Left hindlimb (tissue), 1 donor: ENCODE measurements at regions not wholly inside any gene's neighbourhood (a gene's known extent, or its start where the extent isn't known, plus 50 kb on each side); places are given as distances from the start of the nearest gene placed in this dataset.

Experiments
- DNase-seq: peaks from one replicate; pipeline ENCODE4 v3.0.0-alpha.2; 2018

- DNase-seq: no peak
Measured at GRCh38 chr6:140931581-140931980, 1201.1 kb upstream of the GJE1 start.

- no peak for DNase-seq
Measured at GRCh38 chr6:140929121-140929520, 1203.6 kb upstream of the GJE1 start.

GRCh38 chr6:140923048-140923447, 1209.7 kb upstream of the GJE1 start:
- DNase-seq: no peak

DNA sequence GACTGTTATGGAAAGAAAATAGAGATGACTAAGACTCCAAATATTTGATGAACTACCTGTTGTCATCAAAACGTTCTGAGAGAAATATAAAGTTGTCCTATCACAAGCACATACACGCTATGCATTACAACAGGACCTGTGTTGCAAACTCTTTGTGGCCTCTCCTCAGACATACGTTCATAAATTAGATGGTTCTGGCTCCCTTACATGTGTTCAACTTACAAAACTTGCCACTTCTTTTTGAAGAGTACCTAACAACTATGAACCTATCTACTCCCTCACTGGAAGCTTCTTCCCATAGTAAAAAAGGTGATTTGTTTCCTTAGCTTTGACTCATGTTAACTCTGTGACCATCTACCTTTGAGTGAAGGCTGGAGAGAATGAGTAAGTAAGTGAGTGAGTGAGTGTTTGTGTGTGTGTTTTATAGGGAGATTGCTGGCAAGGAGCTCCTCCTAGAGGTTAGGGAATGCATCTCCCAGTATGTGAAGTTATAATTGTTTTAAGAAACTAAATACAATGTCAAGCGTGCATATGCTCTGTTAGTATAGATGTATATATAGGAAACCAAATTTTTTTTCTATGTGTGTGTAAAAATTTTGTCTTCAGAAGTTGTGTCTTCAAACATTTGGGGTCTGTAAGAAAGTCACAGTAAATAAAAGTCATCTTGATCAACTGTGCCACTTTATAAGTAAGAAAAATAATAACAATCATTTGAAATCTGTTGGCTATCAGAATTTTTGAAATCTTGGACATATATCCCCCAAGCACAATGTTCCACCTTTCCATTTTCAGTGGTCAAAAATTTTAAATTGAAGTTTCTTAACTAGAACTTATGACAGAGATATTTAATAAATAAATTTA, 1211.1 kb upstream of the GJE1 start:
- DNase-seq: no peak

DNA sequence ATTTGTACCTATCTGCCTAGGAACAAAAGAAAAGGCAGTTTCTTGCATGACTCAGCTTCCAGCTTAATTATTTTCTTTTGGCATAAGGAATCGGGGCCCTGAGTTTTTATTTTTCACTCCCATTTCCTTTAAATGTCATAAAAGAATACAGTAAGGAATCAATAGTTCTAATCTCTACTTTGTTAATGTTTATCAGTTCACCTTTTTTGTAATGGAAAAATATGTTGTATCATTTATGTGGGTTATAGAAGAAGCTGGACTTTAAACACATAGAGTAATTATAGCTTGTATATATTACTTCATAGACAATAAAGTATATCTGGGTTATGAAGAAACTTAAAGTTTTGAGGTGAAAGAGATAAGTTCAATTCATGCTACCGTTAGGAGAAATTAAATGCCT, 1214.8 kb upstream of the GJE1 start:
- DNase-seq: no peak

DNA sequence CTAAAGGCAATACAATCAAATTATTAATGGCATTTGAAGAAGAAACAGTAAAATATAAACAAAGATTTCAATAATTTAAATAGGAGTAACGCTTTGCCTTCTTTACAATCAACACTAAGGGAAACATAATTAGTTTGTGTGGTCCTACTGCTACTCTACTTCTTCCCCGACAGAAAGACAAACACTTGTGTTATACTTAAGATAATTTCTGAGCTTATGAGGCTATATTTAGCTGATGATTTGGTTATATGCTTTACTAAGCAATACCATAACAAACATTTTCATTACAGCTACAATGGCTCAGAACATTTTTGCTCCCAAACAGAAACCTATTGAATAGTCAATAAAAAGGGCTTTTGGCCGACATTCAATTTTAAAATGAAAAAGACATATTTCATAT, 1217.2 kb upstream of the GJE1 start:
- DNase-seq: no peak

- no peak for DNase-seq
Measured at GRCh38 chr6:140915103-140915502, 1217.6 kb upstream of the GJE1 start.

- DNase-seq: no peak
Measured at GRCh38 chr6:140912686-140913085, 1220.0 kb upstream of the GJE1 start.

DNA sequence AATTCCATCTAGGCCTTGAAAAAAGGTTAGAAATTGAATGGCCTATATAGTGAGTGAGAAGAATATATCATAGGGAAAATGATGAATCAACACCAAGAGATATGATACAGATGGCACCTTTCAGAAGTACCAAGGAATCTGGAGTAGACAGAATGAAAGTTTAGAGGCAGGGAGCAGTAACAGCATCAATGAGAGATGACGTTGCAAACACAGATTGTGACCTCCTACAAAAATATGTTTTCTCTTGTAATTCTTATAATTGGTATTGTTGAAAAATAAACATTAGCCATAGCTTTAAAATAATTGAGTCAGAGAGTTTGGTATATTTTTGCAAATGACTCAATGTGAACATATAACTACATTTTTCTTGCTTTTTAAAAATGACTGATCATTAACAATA, 1223.1 kb upstream of the GJE1 start:
- no peak for DNase-seq

GRCh38 chr6:140909156-140909555, 1223.6 kb upstream of the GJE1 start:
- DNase-seq: no peak

DNA sequence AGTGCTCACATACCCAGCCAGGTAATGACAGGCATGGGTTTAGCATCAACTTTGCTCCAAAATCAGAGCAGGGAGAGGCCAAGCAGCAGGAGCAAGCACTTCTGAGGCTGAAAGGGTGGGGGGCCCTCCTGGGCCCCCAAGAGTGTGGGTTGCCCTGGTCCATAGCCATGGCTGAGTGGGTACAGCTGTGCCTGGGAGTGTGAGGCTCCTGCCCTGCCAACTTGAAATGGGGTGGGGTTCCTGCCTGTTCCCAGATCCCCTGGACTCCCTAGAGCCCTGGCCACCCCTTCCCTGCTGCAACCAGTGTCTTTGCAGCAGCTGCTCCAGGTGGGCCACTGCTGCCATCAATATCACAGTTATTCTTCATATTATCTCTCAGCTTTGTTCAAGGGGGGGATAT, 1224.2 kb upstream of the GJE1 start:
- DNase-seq: no peak

GRCh38 chr6:140907235-140907634, 1225.5 kb upstream of the GJE1 start:
- no peak for DNase-seq

DNA sequence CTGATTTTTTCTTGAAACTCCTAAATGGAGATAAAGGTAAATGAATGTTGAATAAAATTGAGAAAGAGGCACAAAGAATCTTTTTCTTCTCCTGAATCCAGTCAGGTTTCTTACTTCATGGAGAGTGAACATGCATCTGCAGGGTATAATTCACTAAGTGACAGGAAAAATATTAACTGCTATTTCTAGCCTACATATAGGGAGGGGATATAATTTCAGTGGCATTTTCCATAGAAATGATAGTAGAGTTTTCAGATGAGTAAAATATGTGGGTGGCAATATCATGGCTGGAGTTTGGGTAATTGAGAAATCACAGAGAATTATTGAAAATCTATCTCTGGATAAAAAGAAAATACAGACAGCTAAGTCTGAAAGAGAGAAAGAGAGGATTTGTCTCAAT, 1227.0 kb upstream of the GJE1 start:
- DNase-seq: no peak

DNA sequence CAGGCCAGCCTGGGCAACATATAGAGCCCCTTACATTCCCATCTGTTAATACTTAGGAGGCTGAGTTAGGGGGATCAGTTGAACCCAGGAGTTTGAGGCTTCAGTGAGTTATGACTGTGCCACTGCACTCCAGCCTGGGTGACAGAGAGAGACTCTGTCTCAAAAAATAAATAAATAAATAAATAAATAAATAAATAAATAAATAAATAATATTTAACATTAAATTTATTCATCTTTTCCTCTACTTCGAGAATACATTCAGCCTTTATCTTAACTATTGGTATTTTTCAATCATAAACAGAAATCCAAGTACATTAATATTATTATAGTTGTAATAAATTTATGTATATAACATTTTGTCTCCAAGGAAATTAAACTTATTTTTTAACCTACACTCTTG, 1227.7 kb upstream of the GJE1 start:
- no peak for DNase-seq

DNA sequence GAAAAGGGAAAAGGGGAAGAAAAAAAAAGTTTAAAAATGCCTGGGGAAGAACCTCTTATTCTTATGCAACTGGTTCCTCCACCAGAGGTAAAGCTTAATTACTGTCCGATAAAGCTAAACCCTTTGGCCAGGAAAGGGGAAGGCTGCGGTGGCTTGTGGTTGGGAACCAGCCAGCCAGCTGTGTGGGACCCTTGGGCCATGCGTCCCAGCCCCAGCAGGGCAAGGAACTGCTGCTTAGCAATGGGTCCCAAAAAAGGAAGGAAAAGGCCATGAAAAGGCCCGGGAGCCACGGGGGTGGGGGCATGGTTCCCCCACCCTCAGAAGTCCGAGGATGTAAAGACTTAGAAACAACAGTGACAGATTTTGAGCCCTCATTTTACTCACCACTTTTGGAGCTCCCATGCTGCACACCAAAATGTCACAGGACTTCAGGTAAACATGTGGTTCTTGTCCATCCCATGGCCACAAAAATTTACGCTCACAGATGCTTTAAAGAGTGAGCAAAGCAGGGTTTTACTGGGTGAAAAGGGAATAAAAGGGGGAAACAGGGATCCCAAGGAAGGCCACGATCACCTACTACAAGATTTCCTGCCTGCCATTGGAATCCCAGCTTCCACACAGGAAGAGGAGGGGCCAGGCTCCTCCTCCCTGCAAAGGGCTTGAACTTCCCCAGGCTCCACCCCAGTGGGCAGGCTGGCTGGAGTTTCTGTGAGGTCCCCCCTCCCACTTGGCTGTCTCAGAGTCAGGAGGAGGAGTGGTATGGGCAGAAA, 1234.7 kb upstream of the GJE1 start:
- DNase-seq: no peak

DNA sequence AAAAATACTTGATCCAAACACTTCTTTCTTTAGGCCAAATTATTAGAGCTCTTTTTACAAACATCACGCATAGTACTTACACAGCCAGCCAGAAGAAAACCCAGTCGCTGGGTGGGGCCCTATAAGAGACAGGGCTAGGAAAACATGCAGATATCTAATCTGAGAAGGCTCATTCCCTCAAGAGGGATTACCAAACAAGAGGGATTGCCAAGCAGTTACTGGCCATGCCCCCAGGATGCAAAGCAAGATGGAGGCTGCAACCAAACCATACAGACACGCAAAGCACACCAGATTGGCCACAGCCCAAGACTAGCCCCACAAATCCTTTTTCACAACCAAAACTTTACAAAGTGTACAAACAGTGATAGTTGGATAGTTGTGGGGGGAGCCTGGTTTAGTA, 1235.4 kb upstream of the GJE1 start:
- DNase-seq: no peak

DNA sequence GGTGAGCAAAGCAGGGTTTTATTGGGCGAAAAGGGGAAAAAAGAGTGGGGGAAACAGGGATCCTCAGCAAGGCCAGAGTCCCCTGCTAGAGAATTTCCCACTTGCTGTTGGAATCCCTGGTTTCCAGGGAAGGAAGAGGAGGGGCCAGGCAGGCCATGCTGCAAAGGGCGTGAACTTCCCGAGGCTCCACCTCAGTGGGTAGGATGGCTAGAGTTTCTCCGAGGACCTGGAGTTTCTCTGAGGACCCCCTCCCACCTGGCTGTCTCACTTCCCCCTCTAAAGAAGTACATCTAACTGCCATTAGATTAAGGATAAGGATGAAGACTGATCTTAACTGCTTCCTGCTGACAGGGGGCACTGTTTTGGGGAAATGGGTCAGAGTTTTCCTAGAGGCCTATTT, 1239.3 kb upstream of the GJE1 start:
- no peak for DNase-seq

- DNase-seq: no peak
Measured at GRCh38 chr6:140879946-140880345, 1252.8 kb upstream of the GJE1 start.

GRCh38 chr6:140874066-140874465, 1258.7 kb upstream of the GJE1 start:
- no peak for DNase-seq

GRCh38 chr6:140872885-140873284, 1259.8 kb upstream of the GJE1 start:
- DNase-seq: no peak

DNA sequence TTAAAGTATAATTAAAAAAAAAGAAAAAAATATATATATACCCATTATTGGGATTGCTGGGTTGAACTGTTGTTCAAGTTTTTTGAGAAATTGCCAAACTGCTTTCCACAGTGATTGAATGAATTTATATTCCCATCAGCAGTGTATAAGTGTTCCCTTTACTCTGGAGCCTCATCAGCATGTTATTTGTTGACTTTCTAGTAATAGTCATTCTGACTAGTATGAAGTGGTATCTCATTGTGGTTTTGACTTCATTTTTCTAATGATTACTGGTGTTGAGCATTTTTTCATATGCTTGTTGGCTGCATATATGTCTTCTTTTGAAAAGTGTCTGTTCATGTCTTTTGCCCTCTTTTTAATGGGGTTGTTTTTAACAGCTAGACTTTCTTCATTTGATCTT, 1260.8 kb upstream of the GJE1 start:
- no peak for DNase-seq

GRCh38 chr6:140867336-140867735, 1265.4 kb upstream of the GJE1 start:
- DNase-seq: no peak

DNA sequence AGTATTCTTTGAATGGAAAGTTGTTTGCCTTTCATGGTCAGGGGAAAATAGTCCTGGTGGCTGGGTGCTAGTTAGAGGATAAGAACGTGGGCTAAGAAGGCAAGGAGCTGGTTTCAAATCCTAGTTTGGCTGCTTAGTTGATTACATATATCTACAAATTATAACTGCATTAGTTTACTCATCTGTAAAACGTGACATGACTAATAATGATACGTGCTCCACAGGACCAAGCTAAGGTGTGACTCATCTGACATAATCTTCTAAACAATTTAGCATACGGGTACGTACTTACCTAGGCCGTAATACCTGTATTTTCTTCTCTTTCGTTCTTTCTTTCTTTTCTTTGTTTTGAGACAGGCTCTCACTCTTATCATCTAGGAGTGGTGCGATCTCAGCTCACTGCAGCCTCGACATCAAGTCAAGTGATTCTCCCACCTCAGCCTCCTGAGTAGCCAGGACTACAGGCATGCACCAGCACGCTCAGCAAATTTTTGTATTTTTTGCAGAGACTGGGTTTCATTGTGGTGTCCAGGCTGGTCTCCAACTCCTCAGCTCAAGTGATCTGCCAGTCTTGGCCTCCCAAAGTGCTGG, 1274.2 kb upstream of the GJE1 start:
- no peak for DNase-seq
